ENCODE measurements at regions not wholly inside any gene's neighbourhood (a gene's known extent, or its start where the extent isn't known, plus 50 kb on each side); places are given as distances from the start of the nearest gene placed in this dataset.
"Not testable (repeated sequence)": the region's sequence is repeated elsewhere in the genome, so short reads cannot be mapped to it uniquely, and the experiment has no call there.

- no peak for DNase-seq (ENCODE audit: low read depth)
These were observed 84.4 kb downstream of the C9orf152 start for GRCh38 chr9:110123341-110124095.

- DNase-seq (ENCODE audit: low read depth) = no peak
These were observed 83.5 kb downstream of the C9orf152 start for GRCh38 chr9:110124439-110124838.

GRCh38 chr9:110125207-110125751 lies 82.7 kb downstream of the C9orf152 start:
- no peak for DNase-seq (ENCODE audit: low read depth)

GRCh38 chr9:110125763-110126351 lies 82.1 kb downstream of the C9orf152 start:
- DNase-seq (ENCODE audit: low read depth) = no peak

GRCh38 chr9:110126499-110126941 lies 81.4 kb downstream of the C9orf152 start:
- no peak for DNase-seq (ENCODE audit: low read depth)

- no peak for DNase-seq (ENCODE audit: low read depth)
These were observed 80.7 kb downstream of the C9orf152 start for GRCh38 chr9:110126986-110127864.

- no peak for DNase-seq (ENCODE audit: low read depth)
These were observed 79.2 kb downstream of the C9orf152 start for GRCh38 chr9:110128664-110129329.

GRCh38 chr9:110129425-110129824 lies 78.5 kb downstream of the C9orf152 start:
- DNase-seq (ENCODE audit: low read depth) = no peak

GRCh38 chr9:110130211-110130610 lies 77.7 kb downstream of the C9orf152 start:
- no peak for DNase-seq (ENCODE audit: low read depth)

- DNase-seq (ENCODE audit: low read depth) = no peak
These were observed 77.1 kb downstream of the C9orf152 start for GRCh38 chr9:110130791-110131416.

- no peak for DNase-seq (ENCODE audit: low read depth)
These were observed 76.5 kb downstream of the C9orf152 start for GRCh38 chr9:110131499-110131898.

GRCh38 chr9:110132531-110132930 lies 75.4 kb downstream of the C9orf152 start:
- DNase-seq (ENCODE audit: low read depth) = not testable (repeated sequence)

GRCh38 chr9:110133059-110133458 lies 74.9 kb downstream of the C9orf152 start:
- no peak for DNase-seq (ENCODE audit: low read depth)

- DNase-seq (ENCODE audit: low read depth) = no peak
These were observed 74.2 kb downstream of the C9orf152 start for GRCh38 chr9:110133608-110134210.

- DNase-seq (ENCODE audit: low read depth) = no peak
These were observed 72.1 kb downstream of the C9orf152 start for GRCh38 chr9:110135846-110136245.

GRCh38 chr9:110136802-110137201 lies 71.2 kb downstream of the C9orf152 start:
- DNase-seq (ENCODE audit: low read depth) = no peak

GRCh38 chr9:110140276-110140675 lies 67.7 kb downstream of the C9orf152 start:
- no peak for DNase-seq (ENCODE audit: low read depth)

- no peak for DNase-seq (ENCODE audit: low read depth)
These were observed 66.6 kb downstream of the C9orf152 start for GRCh38 chr9:110141227-110141793.

- no peak for DNase-seq (ENCODE audit: low read depth)
These were observed 65.7 kb downstream of the C9orf152 start for GRCh38 chr9:110142253-110142652.

GRCh38 chr9:110142868-110143481 lies 65.0 kb downstream of the C9orf152 start:
- DNase-seq (ENCODE audit: low read depth) = no peak
